ENCODE measurements at regions not wholly inside any gene's neighbourhood (a gene's known extent, or its start where the extent isn't known, plus 50 kb on each side); places are given as distances from the start of the nearest gene placed in this dataset.
"Not testable (repeated sequence)": the region's sequence is repeated elsewhere in the genome, so short reads cannot be mapped to it uniquely, and the experiment has no call there.

DNA sequence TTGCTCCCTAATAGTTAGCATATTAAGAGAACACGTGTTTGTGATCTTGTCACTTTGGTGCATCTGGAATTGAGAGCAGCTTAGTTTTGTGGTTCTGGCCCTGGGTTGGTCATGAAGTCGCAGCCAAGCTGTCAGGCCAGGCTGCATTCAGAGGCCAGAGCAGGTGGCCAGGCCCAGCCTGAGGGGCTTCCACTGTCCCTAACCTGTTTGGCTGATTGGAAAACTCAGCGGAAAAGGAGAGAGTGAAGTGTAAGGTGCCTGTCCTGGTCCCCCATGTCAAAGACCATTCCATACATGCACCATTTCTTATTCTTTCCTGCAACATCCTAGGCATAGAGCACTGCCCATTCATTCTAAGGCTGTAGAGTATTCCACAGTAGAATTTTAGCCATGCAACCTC lies 111.5 kb upstream of the IGLL5 start:
- DNase-seq (ENCODE audit: low spot score) = no peak

DNA sequence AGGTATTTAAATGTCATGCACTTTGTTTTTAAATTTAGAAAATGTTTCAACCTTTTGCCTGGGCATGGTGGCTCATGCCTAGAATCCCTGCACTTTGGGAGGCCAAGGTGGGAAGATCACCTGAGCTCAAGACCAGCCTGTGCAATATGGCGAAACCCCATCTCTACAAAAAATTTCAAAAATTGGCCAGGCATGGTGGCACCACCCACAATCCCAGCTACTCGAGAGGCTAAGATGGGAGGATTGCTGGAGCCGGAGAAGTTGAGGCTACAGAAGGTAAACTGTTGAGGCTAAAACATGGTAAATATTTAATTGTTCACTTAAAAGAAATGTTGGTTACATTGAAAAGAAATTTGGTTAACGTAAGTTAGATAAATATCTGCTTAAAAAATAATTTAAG lies 108.4 kb upstream of the IGLL5 start:
- no peak for DNase-seq (ENCODE audit: low spot score)

GRCh38 chr22:22783575-22783974 lies 104.0 kb upstream of the IGLL5 start:
- DNase-seq (ENCODE audit: low spot score) = no peak

GRCh38 chr22:22784249-22785039 lies 103.2 kb upstream of the IGLL5 start:
- no peak for DNase-seq (ENCODE audit: low spot score)

GRCh38 chr22:22785316-22786065 lies 102.1 kb upstream of the IGLL5 start:
- DNase-seq (ENCODE audit: low spot score) = no peak

GRCh38 chr22:22786301-22787115 lies 101.1 kb upstream of the IGLL5 start:
- peak; percentile 37 for DNase-seq (ENCODE audit: low spot score)

GRCh38 chr22:22787151-22787550 lies 100.5 kb upstream of the IGLL5 start:
- DNase-seq (ENCODE audit: low spot score) = no peak

- DNase-seq (ENCODE audit: low spot score) = peak; percentile 62
Observed at GRCh38 chr22:22787786-22788459, 99.7 kb upstream of the IGLL5 start.

- DNase-seq (ENCODE audit: low spot score) = no peak
Observed at GRCh38 chr22:22788460-22789037, 99.1 kb upstream of the IGLL5 start.

GRCh38 chr22:22789233-22789921 lies 98.2 kb upstream of the IGLL5 start:
- DNase-seq (ENCODE audit: low spot score) = no peak

DNA sequence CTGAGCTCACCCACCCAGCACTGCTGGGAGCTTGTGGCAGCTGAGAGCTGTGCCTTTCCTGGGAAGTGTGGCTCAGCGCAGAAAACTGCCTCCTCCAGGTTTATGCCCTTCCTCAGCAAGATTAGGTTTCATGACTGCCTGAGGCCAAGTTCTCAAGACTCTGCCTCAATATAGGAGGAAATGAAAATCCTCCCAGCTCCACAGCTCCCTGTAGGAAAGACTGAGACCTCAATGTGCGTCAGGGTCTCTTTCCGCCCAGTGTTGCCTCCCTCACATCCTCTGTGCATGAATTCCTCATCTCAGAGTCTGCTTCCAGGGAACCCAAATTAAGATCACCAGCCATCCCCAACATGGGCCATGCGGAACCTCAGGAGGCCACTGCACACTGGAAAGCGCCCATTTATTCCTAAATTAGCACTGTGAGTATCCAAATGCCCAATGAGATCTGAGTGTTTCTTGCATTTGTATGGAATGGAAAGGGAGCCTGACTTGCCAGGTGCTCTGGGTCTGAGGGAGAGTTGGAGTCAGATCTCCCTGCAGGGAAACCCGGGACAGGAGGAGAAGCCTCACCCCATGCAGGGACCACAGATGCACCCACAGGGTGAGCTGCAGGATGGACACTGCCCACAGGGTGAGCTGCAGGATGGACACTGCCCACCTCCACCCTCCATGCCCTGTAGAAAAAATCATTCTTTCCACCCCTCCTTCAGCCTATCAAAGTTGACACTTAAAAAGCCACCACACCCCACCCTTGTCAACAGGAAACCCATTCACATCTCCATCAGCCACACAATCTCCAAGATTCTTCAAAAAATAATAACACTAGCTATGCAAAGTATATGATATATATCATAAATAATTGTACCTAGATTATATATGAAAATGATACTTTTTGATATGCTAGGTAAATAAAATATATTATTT lies 97.4 kb upstream of the IGLL5 start:
- DNase-seq (ENCODE audit: low spot score) = no peak

DNA sequence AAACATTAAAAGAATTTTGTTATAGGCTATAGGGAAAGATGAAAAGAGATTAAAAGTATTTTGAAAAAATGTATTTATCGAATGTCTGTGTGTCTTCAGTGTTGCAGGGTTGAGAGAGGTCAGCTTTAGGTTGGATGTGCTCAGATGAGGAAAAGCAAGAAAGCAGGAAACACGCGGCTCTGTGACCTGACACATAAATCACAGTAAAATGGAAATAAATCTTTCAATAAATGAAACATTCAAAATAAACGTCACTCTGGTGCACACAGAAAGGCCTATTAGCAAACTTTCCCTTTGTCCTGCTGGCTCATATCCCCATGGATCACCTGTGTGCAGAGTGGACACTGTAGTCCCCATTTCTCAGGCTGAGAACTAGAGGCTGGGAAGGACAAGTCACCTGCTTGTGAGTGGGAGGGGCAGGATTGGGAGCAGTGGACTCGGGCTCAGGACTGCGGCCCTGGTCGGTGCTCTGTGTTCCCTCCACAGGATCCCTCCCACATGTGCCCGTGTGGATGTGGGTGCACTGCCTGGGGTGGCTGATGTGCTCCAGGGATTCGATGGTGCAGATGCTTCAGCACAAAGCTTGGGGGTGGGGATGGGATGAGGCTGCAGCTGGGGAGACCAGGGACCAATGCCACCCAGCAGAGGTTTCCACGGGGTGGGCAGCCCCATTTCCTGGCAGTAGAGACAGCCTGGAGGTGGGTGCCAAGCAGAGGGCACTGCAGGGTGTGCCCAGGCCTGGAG lies 96.0 kb upstream of the IGLL5 start:
- DNase-seq (ENCODE audit: low spot score) = no peak

- not testable (repeated sequence) for DNase-seq (ENCODE audit: low spot score)
Observed at GRCh38 chr22:22792205-22792786, 95.3 kb upstream of the IGLL5 start.

- DNase-seq (ENCODE audit: low spot score) = not testable (repeated sequence)
Observed at GRCh38 chr22:22795639-22796038, 92.0 kb upstream of the IGLL5 start.

DNA sequence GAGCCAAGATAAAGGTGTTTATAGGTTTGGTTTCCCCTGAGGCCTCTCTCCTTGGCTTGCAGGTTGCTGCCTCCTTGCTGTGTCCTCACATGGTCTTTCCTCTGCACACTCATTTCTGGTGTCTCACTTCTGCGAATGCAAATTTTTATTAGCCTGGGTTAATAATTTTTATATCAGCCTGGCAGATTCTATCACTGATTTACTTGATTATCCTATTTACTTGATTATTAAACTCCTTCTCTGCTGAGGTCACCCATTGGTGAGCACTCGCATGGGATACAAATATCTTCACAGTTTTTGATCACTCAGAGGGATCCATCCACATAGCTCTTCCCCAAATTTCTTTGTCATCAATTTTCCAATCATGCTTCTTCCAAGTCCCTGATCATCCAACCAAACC lies 90.9 kb upstream of the IGLL5 start:
- DNase-seq (ENCODE audit: low spot score) = no peak

- no peak for DNase-seq (ENCODE audit: low spot score)
Observed at GRCh38 chr22:22798232-22798616, 89.4 kb upstream of the IGLL5 start.

DNA sequence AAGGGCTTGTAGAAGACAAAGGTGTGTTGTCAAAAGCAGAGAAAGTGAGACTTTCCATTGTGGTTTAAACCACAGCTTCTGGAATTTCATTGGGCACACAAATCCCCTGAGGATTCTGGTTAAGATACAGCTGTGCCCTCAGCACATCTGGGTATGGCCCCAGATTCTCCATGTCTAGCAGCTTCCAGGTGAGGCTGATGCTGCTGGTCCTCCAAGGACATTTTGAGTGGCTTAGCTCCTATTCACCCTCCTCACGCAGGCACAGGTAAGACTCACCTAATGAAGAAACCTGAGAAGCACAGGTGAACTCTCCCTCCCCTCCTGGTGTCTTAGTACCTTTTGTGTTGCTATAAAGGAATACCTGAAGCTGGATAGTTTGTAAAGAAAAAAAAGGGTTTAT lies 88.9 kb upstream of the IGLL5 start:
- DNase-seq (ENCODE audit: low spot score) = no peak

DNA sequence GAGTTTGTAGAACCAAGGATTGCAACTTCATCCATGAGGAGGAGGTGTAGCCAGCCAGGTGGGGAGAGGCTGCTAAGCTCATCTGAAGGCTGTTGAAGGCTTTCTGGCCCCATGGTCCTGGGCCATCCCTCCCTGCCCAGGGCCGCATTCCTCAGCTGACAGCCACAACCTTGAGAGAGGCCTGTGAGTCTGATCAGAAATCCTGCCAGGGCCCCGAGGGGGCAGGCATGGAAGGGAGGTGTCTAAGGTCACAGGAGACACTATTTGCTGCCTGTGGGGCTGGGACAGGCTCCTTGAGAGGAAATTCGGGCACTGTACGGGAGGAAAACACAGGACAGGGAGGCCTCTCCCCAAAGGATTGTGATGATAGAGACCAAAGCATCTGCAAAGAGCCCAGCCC lies 88.1 kb upstream of the IGLL5 start:
- no peak for DNase-seq (ENCODE audit: low spot score)

DNA sequence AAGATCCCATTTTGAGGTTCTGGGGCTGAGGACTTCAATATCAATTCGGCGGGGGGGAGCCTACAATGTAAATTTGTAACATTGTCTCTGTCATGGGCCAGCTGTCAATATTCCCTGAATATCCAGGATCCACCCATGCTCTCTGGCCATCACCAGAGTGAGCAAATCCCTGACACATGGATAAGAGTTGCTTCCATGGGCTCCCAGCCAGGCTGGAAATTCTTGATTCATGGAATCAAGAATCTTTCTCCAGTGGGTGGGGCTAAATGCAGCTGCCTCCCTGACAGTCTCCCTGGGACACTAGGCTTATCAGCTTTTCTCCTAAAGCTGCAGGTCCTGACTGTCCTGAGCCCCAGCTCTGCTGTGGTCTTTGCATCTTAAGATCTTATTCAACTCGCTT lies 86.9 kb upstream of the IGLL5 start:
- DNase-seq (ENCODE audit: low spot score) = no peak
